ENCODE measurements at regions not wholly inside any gene's neighbourhood (a gene's known extent, or its start where the extent isn't known, plus 50 kb on each side); places are given as distances from the start of the nearest gene placed in this dataset.

DNA sequence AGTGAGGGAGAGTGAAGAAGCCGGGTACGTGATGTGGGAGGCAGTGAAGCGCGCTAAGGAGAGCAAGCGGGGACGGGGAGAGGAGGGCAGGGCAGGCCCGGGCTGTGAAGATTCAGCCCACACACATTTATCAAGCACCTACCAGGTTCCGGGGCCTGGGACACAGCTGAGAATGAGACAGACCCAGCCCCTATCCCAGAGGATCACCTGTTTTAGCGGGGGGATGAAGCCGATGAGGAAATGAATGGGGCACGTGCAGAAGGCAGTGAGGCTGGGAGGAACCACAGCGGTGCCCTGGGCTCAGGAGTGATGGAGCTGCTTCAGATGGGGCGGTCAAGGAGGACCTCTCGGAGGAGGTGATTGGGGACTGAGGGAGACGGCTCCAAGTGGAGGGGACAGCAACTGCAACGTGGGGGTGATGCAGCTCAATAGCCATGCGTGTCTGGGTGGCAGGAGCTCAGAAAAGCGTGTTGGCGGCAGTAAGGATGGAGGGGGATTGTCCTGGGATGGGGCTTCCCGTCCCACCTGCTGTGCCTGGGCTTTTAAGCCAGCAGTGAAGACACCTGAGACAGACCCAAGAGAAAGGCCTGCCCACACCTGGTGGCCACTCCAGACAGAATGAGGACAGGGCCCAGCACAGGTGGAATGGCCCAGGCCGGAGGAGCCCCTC is 77.5 kb upstream of the UNC5A start:
- H3K36me3 ChIP-seq (ENCODE audit: insufficient read depth, low read length), result no peaks in the 10 kb centered on the region
- H3K27ac ChIP-seq (ENCODE audit: low read length), result no peak overlapping the region
- H3F3A ChIP-seq (ENCODE audit: insufficient read depth, low read length, poor library complexity, severe bottlenecking), result no peaks in the 10 kb centered on the region
- H3K4me2 ChIP-seq (ENCODE audit: low read length), result no peak overlapping the region
- no peaks in the 10 kb centered on the region for H3K9me2 ChIP-seq (ENCODE audit: insufficient read depth, low read length)
- H2AFZ ChIP-seq (ENCODE audit: low read depth, low read length), result no peak overlapping the region
- H3K79me2 ChIP-seq (replicated peaks; ENCODE audit: insufficient read depth, low read length), result no peaks in the 10 kb centered on the region
- H3K9me3 ChIP-seq (ENCODE audit: low read length), result no peaks in the 10 kb centered on the region
- H3K27me3 ChIP-seq (ENCODE audit: insufficient read depth, low read depth, low read length), result no peaks in the 10 kb centered on the region
- no peaks in the 10 kb centered on the region for H4K20me1 ChIP-seq (ENCODE audit: insufficient read depth)
- TF ChIP-seq POLR2AphosphoS5 (IDR thresholded peaks at IDR 0.05) (no peak), SMC3 (conservative IDR thresholded peaks at IDR 0.05; ENCODE audit: poor library complexity) (no peak), EZH2 (IDR thresholded peaks at IDR 0.05; ENCODE audit: borderline replicate concordance, insufficient read depth, low read length, poor library complexity, severe bottlenecking) (no peak)
- TF ChIP-seq, protein P1, sequence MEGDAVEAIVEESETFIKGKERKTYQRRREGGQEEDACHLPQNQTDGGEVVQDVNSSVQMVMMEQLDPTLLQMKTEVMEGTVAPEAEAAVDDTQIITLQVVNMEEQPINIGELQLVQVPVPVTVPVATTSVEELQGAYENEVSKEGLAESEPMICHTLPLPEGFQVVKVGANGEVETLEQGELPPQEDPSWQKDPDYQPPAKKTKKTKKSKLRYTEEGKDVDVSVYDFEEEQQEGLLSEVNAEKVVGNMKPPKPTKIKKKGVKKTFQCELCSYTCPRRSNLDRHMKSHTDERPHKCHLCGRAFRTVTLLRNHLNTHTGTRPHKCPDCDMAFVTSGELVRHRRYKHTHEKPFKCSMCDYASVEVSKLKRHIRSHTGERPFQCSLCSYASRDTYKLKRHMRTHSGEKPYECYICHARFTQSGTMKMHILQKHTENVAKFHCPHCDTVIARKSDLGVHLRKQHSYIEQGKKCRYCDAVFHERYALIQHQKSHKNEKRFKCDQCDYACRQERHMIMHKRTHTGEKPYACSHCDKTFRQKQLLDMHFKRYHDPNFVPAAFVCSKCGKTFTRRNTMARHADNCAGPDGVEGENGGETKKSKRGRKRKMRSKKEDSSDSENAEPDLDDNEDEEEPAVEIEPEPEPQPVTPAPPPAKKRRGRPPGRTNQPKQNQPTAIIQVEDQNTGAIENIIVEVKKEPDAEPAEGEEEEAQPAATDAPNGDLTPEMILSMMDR (IDR thresholded peaks at IDR 0.05; ENCODE audit: poor library complexity, severe bottlenecking), result no peak
- TF ChIP-seq, protein P2, sequence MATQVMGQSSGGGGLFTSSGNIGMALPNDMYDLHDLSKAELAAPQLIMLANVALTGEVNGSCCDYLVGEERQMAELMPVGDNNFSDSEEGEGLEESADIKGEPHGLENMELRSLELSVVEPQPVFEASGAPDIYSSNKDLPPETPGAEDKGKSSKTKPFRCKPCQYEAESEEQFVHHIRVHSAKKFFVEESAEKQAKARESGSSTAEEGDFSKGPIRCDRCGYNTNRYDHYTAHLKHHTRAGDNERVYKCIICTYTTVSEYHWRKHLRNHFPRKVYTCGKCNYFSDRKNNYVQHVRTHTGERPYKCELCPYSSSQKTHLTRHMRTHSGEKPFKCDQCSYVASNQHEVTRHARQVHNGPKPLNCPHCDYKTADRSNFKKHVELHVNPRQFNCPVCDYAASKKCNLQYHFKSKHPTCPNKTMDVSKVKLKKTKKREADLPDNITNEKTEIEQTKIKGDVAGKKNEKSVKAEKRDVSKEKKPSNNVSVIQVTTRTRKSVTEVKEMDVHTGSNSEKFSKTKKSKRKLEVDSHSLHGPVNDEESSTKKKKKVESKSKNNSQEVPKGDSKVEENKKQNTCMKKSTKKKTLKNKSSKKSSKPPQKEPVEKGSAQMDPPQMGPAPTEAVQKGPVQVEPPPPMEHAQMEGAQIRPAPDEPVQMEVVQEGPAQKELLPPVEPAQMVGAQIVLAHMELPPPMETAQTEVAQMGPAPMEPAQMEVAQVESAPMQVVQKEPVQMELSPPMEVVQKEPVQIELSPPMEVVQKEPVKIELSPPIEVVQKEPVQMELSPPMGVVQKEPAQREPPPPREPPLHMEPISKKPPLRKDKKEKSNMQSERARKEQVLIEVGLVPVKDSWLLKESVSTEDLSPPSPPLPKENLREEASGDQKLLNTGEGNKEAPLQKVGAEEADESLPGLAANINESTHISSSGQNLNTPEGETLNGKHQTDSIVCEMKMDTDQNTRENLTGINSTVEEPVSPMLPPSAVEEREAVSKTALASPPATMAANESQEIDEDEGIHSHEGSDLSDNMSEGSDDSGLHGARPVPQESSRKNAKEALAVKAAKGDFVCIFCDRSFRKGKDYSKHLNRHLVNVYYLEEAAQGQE (IDR thresholded peaks at IDR 0.05; ENCODE audit: borderline replicate concordance), result no peak
- H3K4me3 ChIP-seq (ENCODE audit: low read length), result no peak overlapping the region
- H3K9ac ChIP-seq (ENCODE audit: low read length), result no peak overlapping the region

DNA sequence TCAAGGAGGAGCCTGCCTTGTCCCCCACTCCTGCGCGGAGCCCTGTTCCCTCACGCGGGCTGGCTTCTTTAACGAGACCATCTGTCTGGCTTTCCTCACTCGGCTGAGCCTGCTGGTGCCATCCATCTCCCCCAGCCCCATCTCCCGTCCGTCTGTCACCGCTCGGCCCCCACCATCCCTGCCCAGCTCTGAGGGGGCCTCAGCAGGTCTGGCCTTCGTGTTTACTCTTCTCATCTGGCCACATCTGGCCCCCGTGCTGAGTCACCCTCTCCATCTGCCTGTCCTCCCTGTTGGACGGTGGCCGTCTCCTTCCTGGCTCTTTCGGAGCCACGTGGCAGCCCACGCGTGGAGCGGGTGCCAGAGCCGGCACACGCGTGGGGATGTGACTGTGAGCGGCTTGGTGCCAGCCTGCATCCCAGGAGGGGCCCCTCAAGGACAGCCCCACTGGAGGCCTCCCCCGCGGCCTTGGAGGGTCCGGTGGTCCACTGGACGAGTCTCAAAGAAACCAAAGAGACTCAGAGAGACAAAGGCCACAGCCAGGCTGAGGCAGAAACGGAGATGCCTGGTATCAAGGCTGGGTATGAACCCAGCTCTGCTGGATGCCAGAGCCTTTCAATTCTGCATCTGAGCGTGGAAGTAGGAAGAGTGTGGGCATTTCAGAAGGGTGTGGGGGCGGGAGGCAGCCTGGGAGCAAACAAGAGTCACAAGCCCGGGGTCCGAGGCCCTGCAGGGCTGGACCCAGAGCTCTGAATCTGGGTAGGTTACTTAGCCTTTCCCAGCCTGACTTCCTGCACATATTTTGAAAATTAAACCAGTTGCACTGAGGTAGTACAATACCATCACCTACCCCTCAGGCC is 76.7 kb upstream of the UNC5A start:
- no peak overlapping the region for H3K27ac ChIP-seq (ENCODE audit: low read length)

More for the DNA sequence above, 76.7 kb upstream of the UNC5A start:
- TF ChIP-seq, protein P1 (IDR thresholded peaks at IDR 0.05; ENCODE audit: poor library complexity, severe bottlenecking), result no peak
- TF ChIP-seq, protein P2 (IDR thresholded peaks at IDR 0.05; ENCODE audit: borderline replicate concordance), result no peak
- TF ChIP-seq EP300 (conservative IDR thresholded peaks at IDR 0.05; ENCODE audit: poor library complexity, severe bottlenecking), result no peak
- TF ChIP-seq RAD21 (conservative IDR thresholded peaks at IDR 0.05), result no peak
- no peak for TF ChIP-seq POLR2AphosphoS5 (IDR thresholded peaks at IDR 0.05)
- no peak for TF ChIP-seq MXI1 (conservative IDR thresholded peaks at IDR 0.05; ENCODE audit: poor library complexity, severe bottlenecking)
- TF ChIP-seq SMC3 (conservative IDR thresholded peaks at IDR 0.05; ENCODE audit: poor library complexity), result no peak
- TF ChIP-seq TAF1 (IDR thresholded peaks at IDR 0.05; ENCODE audit: low read depth), result no peak
- no peak for TF ChIP-seq EZH2 (IDR thresholded peaks at IDR 0.05; ENCODE audit: borderline replicate concordance, insufficient read depth, low read length, poor library complexity, severe bottlenecking)
- Histone ChIP-seq H3K27me3 (ENCODE audit: insufficient read depth, low read depth, low read length) (no peaks in the 10 kb centered on the region), H3K9me2 (ENCODE audit: insufficient read depth, low read length) (no peaks in the 10 kb centered on the region), H3F3A (ENCODE audit: insufficient read depth, low read length, poor library complexity, severe bottlenecking) (no peaks in the 10 kb centered on the region), H3K9me3 (ENCODE audit: low read length) (no peaks in the 10 kb centered on the region), H3K4me3 (ENCODE audit: low read length) (no peak overlapping the region), H3K79me2 (replicated peaks; ENCODE audit: insufficient read depth, low read length) (no peaks in the 10 kb centered on the region), H2AFZ (ENCODE audit: low read depth, low read length) (no peak overlapping the region), H4K20me1 (ENCODE audit: insufficient read depth) (no peaks in the 10 kb centered on the region), H3K36me3 (ENCODE audit: insufficient read depth, low read length) (no peaks in the 10 kb centered on the region), H3K4me2 (ENCODE audit: low read length) (no peak overlapping the region), H3K9ac (ENCODE audit: low read length) (no peak overlapping the region)

All from neural cell (in vitro differentiated cells).